Hepatocyte (in vitro differentiated cells): ENCODE measurements at regions not wholly inside any gene's neighbourhood (a gene's known extent, or its start where the extent isn't known, plus 50 kb on each side); places are given as distances from the start of the nearest gene placed in this dataset.

Experiments used
- EZH2 ChIP-seq: fragments of 200-600 bp; sonication (generic); IDR thresholded peaks from 2 replicates; pipeline ENCODE4 v1.6.1; 2016; ENCODE audit warnings: antibody characterized with exemption, mild to moderate bottlenecking, borderline replicate concordance
- TF ChIP-seq, protein P1 (sequence below): fragments of 200-600 bp; sonication (generic); IDR thresholded peaks from 2 replicates; pipeline ENCODE4 v1.5.1; 2016; ENCODE audit warnings: antibody characterized with exemption, mild to moderate bottlenecking; ENCODE audit not compliant: poor library complexity

- no peak for TF ChIP-seq EZH2
- TF ChIP-seq, protein P1, sequence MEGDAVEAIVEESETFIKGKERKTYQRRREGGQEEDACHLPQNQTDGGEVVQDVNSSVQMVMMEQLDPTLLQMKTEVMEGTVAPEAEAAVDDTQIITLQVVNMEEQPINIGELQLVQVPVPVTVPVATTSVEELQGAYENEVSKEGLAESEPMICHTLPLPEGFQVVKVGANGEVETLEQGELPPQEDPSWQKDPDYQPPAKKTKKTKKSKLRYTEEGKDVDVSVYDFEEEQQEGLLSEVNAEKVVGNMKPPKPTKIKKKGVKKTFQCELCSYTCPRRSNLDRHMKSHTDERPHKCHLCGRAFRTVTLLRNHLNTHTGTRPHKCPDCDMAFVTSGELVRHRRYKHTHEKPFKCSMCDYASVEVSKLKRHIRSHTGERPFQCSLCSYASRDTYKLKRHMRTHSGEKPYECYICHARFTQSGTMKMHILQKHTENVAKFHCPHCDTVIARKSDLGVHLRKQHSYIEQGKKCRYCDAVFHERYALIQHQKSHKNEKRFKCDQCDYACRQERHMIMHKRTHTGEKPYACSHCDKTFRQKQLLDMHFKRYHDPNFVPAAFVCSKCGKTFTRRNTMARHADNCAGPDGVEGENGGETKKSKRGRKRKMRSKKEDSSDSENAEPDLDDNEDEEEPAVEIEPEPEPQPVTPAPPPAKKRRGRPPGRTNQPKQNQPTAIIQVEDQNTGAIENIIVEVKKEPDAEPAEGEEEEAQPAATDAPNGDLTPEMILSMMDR, result no peak
Observed at GRCh38 chr5:24290536-24290935, 354.2 kb downstream of the CDH10 start.
